ENCODE measurements at regions not wholly inside any gene's neighbourhood (a gene's known extent, or its start where the extent isn't known, plus 50 kb on each side); places are given as distances from the start of the nearest gene placed in this dataset.

DNA sequence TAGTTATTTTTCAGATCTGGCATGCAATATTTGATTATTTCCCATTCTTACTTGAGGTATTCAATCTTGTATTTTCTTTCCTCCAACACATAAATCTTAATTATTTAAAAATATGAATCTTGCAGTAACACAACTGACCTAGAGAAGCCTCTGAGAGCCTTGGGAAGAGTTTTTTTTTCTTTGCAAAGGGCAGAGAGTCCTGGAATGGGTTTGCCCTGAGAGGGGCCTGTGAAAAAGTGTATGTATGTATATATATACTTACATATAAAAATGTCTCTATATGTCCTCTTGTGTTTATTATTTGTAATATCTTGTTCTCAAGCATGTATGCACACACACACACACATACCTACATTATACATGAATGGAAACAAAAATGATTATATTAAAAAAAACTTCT, 801.2 kb upstream of the SLITRK1 start:
- intact Hi-C loops (cut with micrococcal nuclease; ENCODE audit: unreplicated experiment) = no loop called here
- H3K36me3 ChIP-seq (ENCODE audit: control insufficient read depth in 2 of 2, insufficient read depth in 2 of 2, low read length in 1 of 2) = no peaks in the 10 kb centered on the region
- ChIA-PET SMC1A (ENCODE audit: uncharacterized antibody, unreplicated experiment) (no interaction called here), POLR2A (no interaction called here), RAD21 (ENCODE audit: unreplicated experiment) (no interaction called here), CTCF (no interaction called here)
- no peaks in the 10 kb centered on the region for H3K4me1 ChIP-seq (ENCODE audit: control insufficient read depth, insufficient read depth, low read length)
- no peak overlapping the region for H3K27ac ChIP-seq (ENCODE audit: control insufficient read depth, insufficient read depth)
- no peak overlapping the region for H3K4me3 ChIP-seq
- ATAC-seq (no peak), FAIRE-seq (no peak), DNase-seq (ENCODE audit: low read depth, low spot score) (no peak)
- no peaks in the 10 kb centered on the region for H3K79me2 ChIP-seq (ENCODE audit: control insufficient read depth, insufficient read depth, low read length)
- in situ Hi-C loops (cut with MboI) = no loop called here
- BruUV-seq (replicated peaks) = no TSS peak
- no peak overlapping the region for H2AFZ ChIP-seq (ENCODE audit: control insufficient read depth, low read depth, low read length)
- no peak overlapping the region for H3K9ac ChIP-seq (ENCODE audit: control insufficient read depth, insufficient read depth, low read length)
- H3K4me2 ChIP-seq (ENCODE audit: control insufficient read depth, insufficient read depth) = no peak overlapping the region
- H3K27me3 ChIP-seq (replicated peaks in 1 of 2; ENCODE audit: control insufficient read depth in 2 of 2, insufficient read depth in 2 of 2, low read length in 1 of 2) = no peaks in the 10 kb centered on the region
- no peaks in the 10 kb centered on the region for H3K9me3 ChIP-seq (replicated peaks; ENCODE audit: control insufficient read depth, insufficient read depth, low read length)
- no peaks in the 10 kb centered on the region for H4K20me1 ChIP-seq (ENCODE audit: control insufficient read depth, insufficient read depth)
- TF ChIP-seq IKZF1 (conservative IDR thresholded peaks at IDR 0.05) (no peak), STAT1 (conservative IDR thresholded peaks at IDR 0.05) (no peak), PBX3 (IDR thresholded peaks at IDR 0.05; ENCODE audit: insufficient replicate concordance, low read depth, low read length) (no peak), ZNF384 (IDR thresholded peaks at IDR 0.05; ENCODE audit: borderline replicate concordance, low read depth, low read length) (no peak), RCOR1 (conservative IDR thresholded peaks at IDR 0.05; ENCODE audit: low read depth, low read length) (no peak), REST (IDR thresholded peaks at IDR 0.05; ENCODE audit: low read depth, low read length) (no peak), ZNF24 (IDR thresholded peaks at IDR 0.05) (no peak), ASH2L (IDR thresholded peaks at IDR 0.05; ENCODE audit: borderline replicate concordance, low read depth) (no peak), BCL11A (IDR thresholded peaks at IDR 0.05; ENCODE audit: low read depth, low read length) (no peak), ETV6 (conservative IDR thresholded peaks at IDR 0.05 in 1 of 2, IDR thresholded peaks at IDR 0.05 in 1 of 2; ENCODE audit: borderline replicate concordance in 1 of 2, low read depth in 1 of 2) (no peak), ATF7 (IDR thresholded peaks at IDR 0.05; ENCODE audit: low read depth) (no peak), TARDBP (IDR thresholded peaks at IDR 0.05; ENCODE audit: borderline replicate concordance) (no peak), SMARCA5 (IDR thresholded peaks at IDR 0.05) (no peak), SUPT20H (IDR thresholded peaks at IDR 0.05; ENCODE audit: borderline replicate concordance, control insufficient read depth, low read depth, low read length) (no peak), ZNF207 (IDR thresholded peaks at IDR 0.05; ENCODE audit: borderline replicate concordance) (no peak), SMAD5 (IDR thresholded peaks at IDR 0.05; ENCODE audit: low read depth) (no peak)
- TF ChIP-seq, protein P1, sequence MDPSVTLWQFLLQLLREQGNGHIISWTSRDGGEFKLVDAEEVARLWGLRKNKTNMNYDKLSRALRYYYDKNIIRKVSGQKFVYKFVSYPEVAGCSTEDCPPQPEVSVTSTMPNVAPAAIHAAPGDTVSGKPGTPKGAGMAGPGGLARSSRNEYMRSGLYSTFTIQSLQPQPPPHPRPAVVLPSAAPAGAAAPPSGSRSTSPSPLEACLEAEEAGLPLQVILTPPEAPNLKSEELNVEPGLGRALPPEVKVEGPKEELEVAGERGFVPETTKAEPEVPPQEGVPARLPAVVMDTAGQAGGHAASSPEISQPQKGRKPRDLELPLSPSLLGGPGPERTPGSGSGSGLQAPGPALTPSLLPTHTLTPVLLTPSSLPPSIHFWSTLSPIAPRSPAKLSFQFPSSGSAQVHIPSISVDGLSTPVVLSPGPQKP (IDR thresholded peaks at IDR 0.05; ENCODE audit: low read depth, low read length) = no peak
- TF ChIP-seq, protein P2, sequence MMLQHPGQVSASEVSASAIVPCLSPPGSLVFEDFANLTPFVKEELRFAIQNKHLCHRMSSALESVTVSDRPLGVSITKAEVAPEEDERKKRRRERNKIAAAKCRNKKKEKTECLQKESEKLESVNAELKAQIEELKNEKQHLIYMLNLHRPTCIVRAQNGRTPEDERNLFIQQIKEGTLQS (IDR thresholded peaks at IDR 0.05; ENCODE audit: borderline replicate concordance, extremely low read depth, low read depth, low read length) = no peak
- TF ChIP-seq, protein P3, sequence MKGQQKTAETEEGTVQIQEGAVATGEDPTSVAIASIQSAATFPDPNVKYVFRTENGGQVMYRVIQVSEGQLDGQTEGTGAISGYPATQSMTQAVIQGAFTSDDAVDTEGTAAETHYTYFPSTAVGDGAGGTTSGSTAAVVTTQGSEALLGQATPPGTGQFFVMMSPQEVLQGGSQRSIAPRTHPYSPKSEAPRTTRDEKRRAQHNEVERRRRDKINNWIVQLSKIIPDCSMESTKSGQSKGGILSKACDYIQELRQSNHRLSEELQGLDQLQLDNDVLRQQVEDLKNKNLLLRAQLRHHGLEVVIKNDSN (IDR thresholded peaks at IDR 0.05; ENCODE audit: borderline replicate concordance, extremely low read length, insufficient read depth, low read depth, low read length) = no peak
